ENCODE measurements at regions not wholly inside any gene's neighbourhood (a gene's known extent, or its start where the extent isn't known, plus 50 kb on each side); places are given as distances from the start of the nearest gene placed in this dataset.

GRCh38 chr3:23107221-23107620 lies 95.9 kb upstream of the UBE2E2 start:
- H4K20me1 ChIP-seq (ENCODE audit: low read length): no peaks in the 10 kb centered on the region
- intact Hi-C loops (cut with micrococcal nuclease): no loop called here
- H3K79me2 ChIP-seq (ENCODE audit: low read length): no peaks in the 10 kb centered on the region
- H3K9ac ChIP-seq (ENCODE audit: low read length): no peak overlapping the region
- no peak for TF ChIP-seq EZH2 (IDR thresholded peaks at IDR 0.05; ENCODE audit: low read length, unreplicated experiment)
- no peak for TF ChIP-seq EZH2phosphoT487 (IDR thresholded peaks at IDR 0.05; ENCODE audit: borderline replicate concordance, low read length)
- H3K27me3 ChIP-seq (ENCODE audit: low read length): no peaks in the 10 kb centered on the region
- H3K4me3 ChIP-seq (ENCODE audit: low read length): no peak overlapping the region
- CTCF ChIA-PET: no interaction called here
- H2AFZ ChIP-seq (ENCODE audit: low read length): no peak overlapping the region
- H3K9me3 ChIP-seq (ENCODE audit: low read length): no peaks in the 10 kb centered on the region
- H3K4me1 ChIP-seq (ENCODE audit: insufficient read depth, low read length): no peaks in the 10 kb centered on the region
- no TSS peak for BruUV-seq (replicated peaks)
- ATAC-seq (no peak), DNase-seq (no peak)
- POLR2A ChIA-PET (ENCODE audit: unreplicated experiment): no interaction called here
- H3K27ac ChIP-seq (ENCODE audit: low read length): no peak overlapping the region
- H3K36me3 ChIP-seq (ENCODE audit: low read depth, low read length): no peaks in the 10 kb centered on the region
- H3K4me2 ChIP-seq (ENCODE audit: low read length): no peak overlapping the region
- H3K9me2 ChIP-seq (replicated peaks; ENCODE audit: low read length): no peaks in the 10 kb centered on the region
- no peaks in the 10 kb centered on the region for H3F3A ChIP-seq (ENCODE audit: low read length, unreplicated experiment)

- ATAC-seq: no peak
- H3K27me3 ChIP-seq (ENCODE audit: low read length): no peaks in the 10 kb centered on the region
These were observed 94.6 kb upstream of the UBE2E2 start for GRCh38 chr3:23108451-23109057.

GRCh38 chr3:23111286-23111685 lies 91.8 kb upstream of the UBE2E2 start:
- H3F3A ChIP-seq (ENCODE audit: low read length, unreplicated experiment): peaks cover 10% of the 10 kb centered on the region
- POLR2A ChIA-PET (ENCODE audit: unreplicated experiment): no interaction called here
- CTCF ChIA-PET: no interaction called here
- H4K20me1 ChIP-seq (ENCODE audit: low read length): no peaks in the 10 kb centered on the region
- H3K36me3 ChIP-seq (ENCODE audit: low read depth, low read length): no peaks in the 10 kb centered on the region
- no peak overlapping the region for H3K4me3 ChIP-seq (ENCODE audit: low read length)
- H3K4me1 ChIP-seq (ENCODE audit: insufficient read depth, low read length): peaks cover 34% of the 10 kb centered on the region
- intact Hi-C loops (cut with micrococcal nuclease): loop anchor here (10.0 kb wide), 1 partner anchor 106 kb away; no protein-coding TSS in a partner anchor
- H2AFZ ChIP-seq (ENCODE audit: low read length): no peak overlapping the region
- H3K4me2 ChIP-seq (ENCODE audit: low read length): no peak overlapping the region
- no peaks in the 10 kb centered on the region for H3K9me2 ChIP-seq (replicated peaks; ENCODE audit: low read length)
- no peak overlapping the region for H3K27ac ChIP-seq (ENCODE audit: low read length)
- no peak for DNase-seq
- H3K9me3 ChIP-seq (ENCODE audit: low read length): no peaks in the 10 kb centered on the region
- BruUV-seq (replicated peaks): no TSS peak
- H3K9ac ChIP-seq (ENCODE audit: low read length): no peak overlapping the region
- no peaks in the 10 kb centered on the region for H3K27me3 ChIP-seq (ENCODE audit: low read length)
- TF ChIP-seq CTCF (conservative IDR thresholded peaks at IDR 0.05; ENCODE audit: low read depth, low read length) (no peak), EZH2 (IDR thresholded peaks at IDR 0.05; ENCODE audit: low read length, unreplicated experiment) (no peak), EZH2phosphoT487 (IDR thresholded peaks at IDR 0.05; ENCODE audit: borderline replicate concordance, low read length) (no peak)
- no peaks in the 10 kb centered on the region for H3K79me2 ChIP-seq (ENCODE audit: low read length)
- ATAC-seq: no peak

More at GRCh38 chr3:23108451-23109057, 94.6 kb upstream of the UBE2E2 start:
- BruUV-seq (replicated peaks): no TSS peak
- Histone ChIP-seq H3K79me2 (ENCODE audit: low read length) (no peaks in the 10 kb centered on the region), H3K9me2 (replicated peaks; ENCODE audit: low read length) (no peaks in the 10 kb centered on the region), H3K4me2 (ENCODE audit: low read length) (no peak overlapping the region), H4K20me1 (ENCODE audit: low read length) (no peaks in the 10 kb centered on the region), H3K4me3 (ENCODE audit: low read length) (no peak overlapping the region), H3K4me1 (ENCODE audit: insufficient read depth, low read length) (peaks cover 9% of the 10 kb centered on the region), H3F3A (ENCODE audit: low read length, unreplicated experiment) (no peaks in the 10 kb centered on the region), H3K9me3 (ENCODE audit: low read length) (no peaks in the 10 kb centered on the region), H3K9ac (ENCODE audit: low read length) (no peak overlapping the region), H2AFZ (ENCODE audit: low read length) (no peak overlapping the region), H3K36me3 (ENCODE audit: low read depth, low read length) (no peaks in the 10 kb centered on the region), H3K27ac (ENCODE audit: low read length) (no peak overlapping the region)
- ChIA-PET POLR2A (ENCODE audit: unreplicated experiment) (no interaction called here), CTCF (no interaction called here)
- no peak for TF ChIP-seq EZH2phosphoT487 (IDR thresholded peaks at IDR 0.05; ENCODE audit: borderline replicate concordance, low read length)
- no peak for TF ChIP-seq CTCF (conservative IDR thresholded peaks at IDR 0.05; ENCODE audit: low read depth, low read length)
- TF ChIP-seq EZH2 (IDR thresholded peaks at IDR 0.05; ENCODE audit: low read length, unreplicated experiment): no peak
- no peak for DNase-seq
- intact Hi-C loops (cut with micrococcal nuclease): no loop called here
